ENCODE measurements at regions not wholly inside any gene's neighbourhood (a gene's known extent, or its start where the extent isn't known, plus 50 kb on each side); places are given as distances from the start of the nearest gene placed in this dataset.

GRCh38 chr14:28941758-28942157 lies 175.2 kb downstream of the FOXG1 start:
- H3K4me3 ChIP-seq (ENCODE audit: low read length): no peak overlapping the region
- no peak for DNase-seq (ENCODE audit: low read depth)
- no peak for TF ChIP-seq CTCF (conservative IDR thresholded peaks at IDR 0.05; ENCODE audit: low read depth, low read length)

GRCh38 chr14:28944605-28945004 lies 178.0 kb downstream of the FOXG1 start:
- no peak for TF ChIP-seq CTCF (conservative IDR thresholded peaks at IDR 0.05; ENCODE audit: low read depth, low read length)
- no peak for DNase-seq (ENCODE audit: low read depth)
- no peak overlapping the region for H3K4me3 ChIP-seq (ENCODE audit: low read length)

- no peak for DNase-seq (ENCODE audit: low read depth)
- no peak for TF ChIP-seq CTCF (conservative IDR thresholded peaks at IDR 0.05; ENCODE audit: low read depth, low read length)
- no peak overlapping the region for H3K4me3 ChIP-seq (ENCODE audit: low read length)
These were observed 179.7 kb downstream of the FOXG1 start for GRCh38 chr14:28946267-28946666.

DNA sequence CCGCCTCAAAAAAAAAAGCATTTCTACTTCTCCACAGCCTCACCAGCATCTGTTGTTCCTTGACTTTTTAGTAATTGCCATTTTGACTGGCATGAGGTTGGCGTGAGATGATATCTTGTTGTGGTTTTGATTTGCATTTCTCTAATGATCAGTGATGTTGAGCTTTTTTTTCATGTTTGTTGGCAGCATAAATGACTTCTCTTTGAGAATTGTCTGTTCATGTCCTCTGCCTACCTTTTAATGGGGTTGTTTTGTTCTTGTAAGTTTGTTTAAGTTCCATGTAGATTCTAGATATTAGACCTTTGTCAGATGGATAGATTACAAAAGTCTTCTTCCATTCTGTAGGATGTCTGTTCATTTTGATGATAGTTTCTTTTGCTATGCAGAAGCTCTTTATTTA lies 182.9 kb downstream of the FOXG1 start:
- no peak for DNase-seq (ENCODE audit: low read depth)
- TF ChIP-seq CTCF (conservative IDR thresholded peaks at IDR 0.05; ENCODE audit: low read depth, low read length): no peak
- no peak overlapping the region for H3K4me3 ChIP-seq (ENCODE audit: low read length)

DNA sequence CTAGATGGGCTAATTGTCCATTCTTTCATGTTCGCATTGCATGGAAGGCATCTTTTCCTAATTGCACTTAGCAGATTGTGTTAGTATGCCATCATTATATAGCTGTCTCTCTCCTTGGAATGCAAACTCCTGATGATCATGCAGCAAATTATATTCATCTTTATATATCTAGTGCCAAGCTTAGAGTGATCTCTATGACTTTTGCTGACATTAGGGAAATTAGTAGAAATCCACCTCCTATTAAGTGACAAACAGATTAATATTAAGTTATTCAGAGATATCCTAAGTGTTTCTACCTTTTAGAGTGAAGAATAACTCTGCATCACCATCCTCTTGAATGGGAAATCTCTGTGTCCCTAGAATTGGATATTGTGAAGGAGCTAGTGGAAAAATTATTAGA lies 185.6 kb downstream of the FOXG1 start:
- H3K4me3 ChIP-seq (ENCODE audit: low read length): no peak overlapping the region
- no peak for DNase-seq (ENCODE audit: low read depth)
- TF ChIP-seq CTCF (conservative IDR thresholded peaks at IDR 0.05; ENCODE audit: low read depth, low read length): no peak

- DNase-seq (ENCODE audit: low read depth): no peak
- no peak overlapping the region for H3K4me3 ChIP-seq (ENCODE audit: low read length)
- TF ChIP-seq CTCF (conservative IDR thresholded peaks at IDR 0.05; ENCODE audit: low read depth, low read length): no peak
These were observed 186.1 kb downstream of the FOXG1 start for GRCh38 chr14:28952666-28953065.

GRCh38 chr14:28953973-28954372 lies 187.4 kb downstream of the FOXG1 start:
- no peak overlapping the region for H3K4me3 ChIP-seq (ENCODE audit: low read length)
- no peak for DNase-seq (ENCODE audit: low read depth)
- TF ChIP-seq CTCF (conservative IDR thresholded peaks at IDR 0.05; ENCODE audit: low read depth, low read length): no peak

Measured in retinal pigment epithelial cell (primary cell).